CD4-positive, alpha-beta T cell (primary cell): ENCODE measurements at regions not wholly inside any gene's neighbourhood (a gene's known extent, or its start where the extent isn't known, plus 50 kb on each side); places are given as distances from the start of the nearest gene placed in this dataset.

Source experiments
- ATAC-seq: fragments of 200-7000 bp; cut with Tn5 transposase; one replicate; pipeline ENCODE4 v1.10.0; 2022; ENCODE audit warnings: mild to moderate bottlenecking; ENCODE audit not compliant: poor library complexity
- CTCF ChIA-PET: fragments of 350-600 bp; sonication (Branson Sonifier 250); formaldehyde crosslinking; loops from one replicate; lab custom pipeline; 2021; ENCODE audit warnings: antibody characterized with exemption, inconsistent platforms; lab: Charles Lee
- POLR2A ChIA-PET: fragments of 350-600 bp; sonication (Branson Sonifier 250); formaldehyde crosslinking; loops from one replicate; lab custom pipeline; 2021; ENCODE audit warnings: antibody characterized with exemption, inconsistent platforms; lab: Charles Lee
- DNase-seq, 14 experiments: peaks; one replicate each; pipeline ENCODE4 v3.0.0-alpha.2; 2013 to 2020; ENCODE audit warnings: mixed read lengths in 2 of 14
- H3K27ac ChIP-seq, 2 donors: one replicate each; pipeline versions ENCODE4 v1.5.1 to v1.7.0; 2013; ENCODE audit warnings: low read length in 2 of 2, low read depth in 1 of 2, mild to moderate bottlenecking in 1 of 2
- H3K27me3 ChIP-seq, 2 experiments: 1 replicate in 1 of 2; 2 replicates in 1 of 2; pipeline versions ENCODE4 v1.6.1 to v1.7.0; 2013; ENCODE audit warnings: low read length in 2 of 2, control low read depth in 1 of 2, mild to moderate bottlenecking in 1 of 2, moderate library complexity in 1 of 2; ENCODE audit not compliant: insufficient read depth in 2 of 2, control insufficient read depth in 1 of 2
- H3K36me3 ChIP-seq: one replicate; pipeline ENCODE4 v1.6.1; 2013; ENCODE audit warnings: low read length, control low read depth; ENCODE audit not compliant: insufficient read depth
- H3K4me1 ChIP-seq: one replicate; pipeline ENCODE4 v1.6.1; 2013; ENCODE audit warnings: low read length, control low read depth; ENCODE audit not compliant: insufficient read depth
- H3K4me3 ChIP-seq: one replicate; pipeline ENCODE4 v1.5.1; 2013; ENCODE audit warnings: mild to moderate bottlenecking, low read length, moderate library complexity
- H3K9me3 ChIP-seq, 2 experiments: 1 replicate in 1 of 2; 2 replicates in 1 of 2; pipeline versions ENCODE4 v1.6.1 to v1.7.0; 2013; ENCODE audit warnings: low read length in 2 of 2, mild to moderate bottlenecking in 2 of 2, control low read depth in 1 of 2, moderate library complexity in 1 of 2; ENCODE audit not compliant: control insufficient read depth in 1 of 2, insufficient read depth in 1 of 2
- H3K27ac Mint-ChIP-seq: one replicate; pipeline ENCODE4 v1.8.0; 2020; ENCODE audit warnings: mixed read lengths
- H3K27me3 Mint-ChIP-seq: one replicate; pipeline ENCODE4 v1.8.0; 2021; ENCODE audit warnings: mixed read lengths
- H3K36me3 Mint-ChIP-seq: one replicate; pipeline ENCODE4 v1.8.0; 2021; ENCODE audit warnings: low read depth, mixed read lengths
- H3K4me1 Mint-ChIP-seq: one replicate; pipeline ENCODE4 v1.8.0; 2021; ENCODE audit warnings: low read depth, mixed read lengths
- H3K4me3 Mint-ChIP-seq: one replicate; pipeline ENCODE4 v1.8.0; 2020; ENCODE audit warnings: mild to moderate bottlenecking, mixed read lengths
- H3K9me3 Mint-ChIP-seq: one replicate; pipeline ENCODE4 v1.8.0; 2020; ENCODE audit warnings: mixed read lengths
- intact Hi-C, 2 experiments: fragments of 100-400 bp; cut with DNase I in 1 of 2; cut with micrococcal nuclease in 1 of 2; formaldehyde crosslinking; loops; one replicate each; pipeline versions ENCODE4 v1.15.1 to v1.9.0; 2023 to 2025; cut with DNase I, micrococcal nuclease
- TF ChIP-seq, protein P1 (sequence below): fragments of 200-600 bp; IDR thresholded peaks from one replicate; pipeline ENCODE4 v1.8.0; 2022; ENCODE audit warnings: antibody characterized with exemption, mild to moderate bottlenecking

DNA sequence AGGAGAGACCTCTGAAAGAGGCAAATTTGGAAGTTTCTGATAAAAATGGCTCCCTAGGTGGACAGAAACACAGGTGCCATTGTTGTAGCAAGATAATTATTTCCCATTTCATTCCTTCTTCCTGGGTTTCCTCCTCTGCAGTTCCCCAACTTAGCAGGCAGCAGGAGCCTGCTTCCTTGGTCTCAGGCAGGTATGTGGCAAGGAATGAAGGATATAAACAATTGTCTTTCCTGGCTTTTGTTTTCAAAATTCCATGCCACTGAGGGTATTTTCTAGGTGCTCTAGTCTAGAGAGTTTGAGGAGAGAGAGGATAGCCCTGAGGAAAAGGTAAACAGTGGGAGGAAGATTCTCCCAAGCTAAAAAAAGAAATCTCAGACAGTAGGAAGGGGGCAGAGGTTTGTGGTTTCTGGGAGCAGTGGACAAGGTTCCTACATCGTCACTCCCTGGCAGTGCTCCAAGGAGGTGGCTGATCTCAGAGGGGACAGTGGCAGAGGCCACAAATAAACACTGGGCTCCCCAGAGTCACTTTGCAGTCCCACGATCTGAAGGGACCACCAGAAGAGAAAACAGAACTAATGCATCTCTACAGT is 82.6 kb upstream of the IGF1 start:
- H3K4me1 ChIP-seq = no peaks in the 10 kb centered on the region
- TF ChIP-seq, protein P1, sequence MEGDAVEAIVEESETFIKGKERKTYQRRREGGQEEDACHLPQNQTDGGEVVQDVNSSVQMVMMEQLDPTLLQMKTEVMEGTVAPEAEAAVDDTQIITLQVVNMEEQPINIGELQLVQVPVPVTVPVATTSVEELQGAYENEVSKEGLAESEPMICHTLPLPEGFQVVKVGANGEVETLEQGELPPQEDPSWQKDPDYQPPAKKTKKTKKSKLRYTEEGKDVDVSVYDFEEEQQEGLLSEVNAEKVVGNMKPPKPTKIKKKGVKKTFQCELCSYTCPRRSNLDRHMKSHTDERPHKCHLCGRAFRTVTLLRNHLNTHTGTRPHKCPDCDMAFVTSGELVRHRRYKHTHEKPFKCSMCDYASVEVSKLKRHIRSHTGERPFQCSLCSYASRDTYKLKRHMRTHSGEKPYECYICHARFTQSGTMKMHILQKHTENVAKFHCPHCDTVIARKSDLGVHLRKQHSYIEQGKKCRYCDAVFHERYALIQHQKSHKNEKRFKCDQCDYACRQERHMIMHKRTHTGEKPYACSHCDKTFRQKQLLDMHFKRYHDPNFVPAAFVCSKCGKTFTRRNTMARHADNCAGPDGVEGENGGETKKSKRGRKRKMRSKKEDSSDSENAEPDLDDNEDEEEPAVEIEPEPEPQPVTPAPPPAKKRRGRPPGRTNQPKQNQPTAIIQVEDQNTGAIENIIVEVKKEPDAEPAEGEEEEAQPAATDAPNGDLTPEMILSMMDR = no peak
- no peaks in the 10 kb centered on the region for H3K36me3 Mint-ChIP-seq
- no peaks in the 10 kb centered on the region for H3K9me3 ChIP-seq
- no peak overlapping the region for H3K4me3 ChIP-seq
- no peak overlapping the region for H3K27ac Mint-ChIP-seq
- H3K4me3 Mint-ChIP-seq = no peak overlapping the region
- no peaks in the 10 kb centered on the region for H3K27me3 ChIP-seq
- DNase-seq (no peak), ATAC-seq (no peak)
- no peaks in the 10 kb centered on the region for H3K36me3 ChIP-seq
- CTCF ChIA-PET = no interaction called here
- no peaks in the 10 kb centered on the region for H3K27me3 Mint-ChIP-seq
- peaks cover 3% of the 10 kb centered on the region for H3K9me3 Mint-ChIP-seq
- H3K27ac ChIP-seq = no peak overlapping the region
- H3K4me1 Mint-ChIP-seq = no peaks in the 10 kb centered on the region
- intact Hi-C loops = no loop called here
- POLR2A ChIA-PET = no interaction called here

DNA sequence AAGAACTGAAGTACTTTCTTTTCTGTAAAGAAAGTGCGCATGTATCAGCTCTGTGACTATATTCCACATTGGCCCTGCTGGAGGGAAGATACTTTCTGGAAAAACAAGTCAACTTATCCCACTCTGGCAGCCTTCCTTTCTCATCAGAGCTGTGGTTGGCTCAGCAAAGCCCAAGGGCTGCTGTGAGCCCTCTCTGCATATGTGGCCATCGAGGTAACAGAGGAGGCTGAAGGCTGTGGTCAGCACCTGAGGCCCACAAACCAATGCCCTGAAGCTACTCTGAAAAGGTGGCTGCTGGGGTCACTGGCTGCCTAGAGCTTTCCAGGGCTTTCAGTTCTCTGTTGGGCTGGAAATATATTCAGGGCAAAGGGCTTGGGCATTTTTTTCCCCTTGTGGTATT is 70.8 kb upstream of the IGF1 start:
- POLR2A ChIA-PET = no interaction called here
- DNase-seq = no peak
- Histone ChIP-seq H3K4me3 (no peak overlapping the region), H3K36me3 (no peaks in the 10 kb centered on the region), H3K9me3 (no peaks in the 10 kb centered on the region), H3K27ac (no peak overlapping the region), H3K4me1 (no peaks in the 10 kb centered on the region), H3K27me3 (peaks cover 0 to 3% of the 10 kb centered on the region in 2 experiments)
- Mint-ChIP-seq H3K9me3 (no peaks in the 10 kb centered on the region), H3K4me1 (no peaks in the 10 kb centered on the region), H3K27me3 (no peaks in the 10 kb centered on the region), H3K4me3 (no peak overlapping the region), H3K36me3 (no peaks in the 10 kb centered on the region), H3K27ac (no peak overlapping the region)
- no peak for ATAC-seq
- TF ChIP-seq, protein P1 = no peak
- CTCF ChIA-PET = no interaction called here
- intact Hi-C loops = no loop called here

DNA sequence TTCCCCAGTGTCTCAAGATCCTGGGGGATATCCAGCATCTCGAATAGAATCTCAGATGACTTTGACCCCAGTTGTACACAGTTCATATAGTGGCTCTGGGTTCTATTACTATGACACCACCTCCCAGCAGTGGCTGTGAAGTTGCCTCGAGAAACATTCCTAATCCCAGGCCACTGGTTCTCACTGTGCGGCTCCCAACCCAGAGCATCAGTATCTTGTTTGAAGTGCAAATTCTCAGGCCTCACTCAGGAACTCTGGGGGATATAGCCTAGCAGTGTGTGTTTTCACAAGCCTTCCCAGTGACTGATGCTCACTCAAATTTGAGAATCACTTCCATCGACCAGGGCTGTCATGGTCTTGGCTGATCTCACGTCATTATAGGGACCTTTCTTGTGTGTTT is 69.3 kb upstream of the IGF1 start:
- ChIA-PET CTCF (no interaction called here), POLR2A (no interaction called here)
- no peaks in the 10 kb centered on the region for H3K4me1 ChIP-seq
- DNase-seq = no peak
- no peak for ATAC-seq
- TF ChIP-seq, protein P1 = no peak
- H3K4me3 Mint-ChIP-seq = no peak overlapping the region
- H3K27me3 Mint-ChIP-seq = peaks cover 3% of the 10 kb centered on the region
- peaks cover 0 to 3% of the 10 kb centered on the region in 2 experiments for H3K27me3 ChIP-seq
- H3K9me3 Mint-ChIP-seq = no peaks in the 10 kb centered on the region
- H3K4me3 ChIP-seq = no peak overlapping the region
- no peaks in the 10 kb centered on the region for H3K36me3 ChIP-seq
- H3K27ac Mint-ChIP-seq = no peak overlapping the region
- H3K27ac ChIP-seq = no peak overlapping the region
- no peaks in the 10 kb centered on the region for H3K36me3 Mint-ChIP-seq
- H3K9me3 ChIP-seq = no peaks in the 10 kb centered on the region
- intact Hi-C loops = no loop called here
- no peaks in the 10 kb centered on the region for H3K4me1 Mint-ChIP-seq
